ENCODE measurements at regions not wholly inside any gene's neighbourhood (a gene's known extent, or its start where the extent isn't known, plus 50 kb on each side); places are given as distances from the start of the nearest gene placed in this dataset.

DNA sequence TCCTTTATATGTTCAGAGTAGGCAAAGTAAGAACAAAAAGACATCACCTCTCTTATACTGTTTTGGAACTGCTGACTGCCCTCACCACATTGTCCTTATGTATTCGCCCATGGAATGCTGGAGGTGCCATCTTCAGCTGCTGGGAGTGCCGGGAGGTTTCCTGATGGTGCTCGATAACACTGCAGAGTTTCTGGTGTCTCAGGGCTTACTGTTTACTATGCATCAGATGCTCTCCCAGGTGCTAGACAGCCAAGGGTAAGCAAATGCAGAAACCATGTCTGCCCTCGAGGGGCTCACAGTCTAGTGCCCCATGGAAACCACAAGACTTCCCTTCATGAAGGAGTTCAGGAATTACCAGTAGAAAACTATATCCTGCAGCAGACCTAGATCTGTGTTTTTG lies 70.1 kb upstream of the SMIM23 start:
- H3K9me3 ChIP-seq (ENCODE audit: control insufficient read depth, insufficient read depth, low read depth, low read length) = no peaks in the 10 kb centered on the region
- no peak for DNase-seq (ENCODE audit: low read depth, low spot score)
- H3K36me3 ChIP-seq (ENCODE audit: control insufficient read depth, insufficient read depth, low read length) = no peaks in the 10 kb centered on the region
- no peak overlapping the region for H3K27ac ChIP-seq (ENCODE audit: low read length)
- CTCF ChIA-PET = no interaction called here
- H3K27me3 ChIP-seq (ENCODE audit: control insufficient read depth, insufficient read depth, low read length) = peaks cover 10% of the 10 kb centered on the region
- H3K4me3 ChIP-seq (ENCODE audit: low read depth in 2 of 2, low read length in 2 of 2) = no peak overlapping the region
- POLR2A ChIA-PET = no interaction called here
- intact Hi-C loops (cut with micrococcal nuclease; ENCODE audit: unreplicated experiment) = no loop called here
- BruUV-seq (replicated peaks) = no TSS peak
- no peak for ATAC-seq
- in situ Hi-C loops (cut with HindIII; ENCODE audit: low pct_unique_long_range_greater_than_20kb, low sequenced_read_pairs) = no loop called here
- TF ChIP-seq SIN3A (IDR thresholded peaks at IDR 0.05; ENCODE audit: borderline replicate concordance, insufficient read depth, low read depth, low read length) (no peak), TCF7L2 (IDR thresholded peaks at IDR 0.05; ENCODE audit: low read depth, low read length) (no peak), POLR2AphosphoS5 (IDR thresholded peaks at IDR 0.05; ENCODE audit: low read depth, low read length) (no peak)
- TF ChIP-seq, protein P1, sequence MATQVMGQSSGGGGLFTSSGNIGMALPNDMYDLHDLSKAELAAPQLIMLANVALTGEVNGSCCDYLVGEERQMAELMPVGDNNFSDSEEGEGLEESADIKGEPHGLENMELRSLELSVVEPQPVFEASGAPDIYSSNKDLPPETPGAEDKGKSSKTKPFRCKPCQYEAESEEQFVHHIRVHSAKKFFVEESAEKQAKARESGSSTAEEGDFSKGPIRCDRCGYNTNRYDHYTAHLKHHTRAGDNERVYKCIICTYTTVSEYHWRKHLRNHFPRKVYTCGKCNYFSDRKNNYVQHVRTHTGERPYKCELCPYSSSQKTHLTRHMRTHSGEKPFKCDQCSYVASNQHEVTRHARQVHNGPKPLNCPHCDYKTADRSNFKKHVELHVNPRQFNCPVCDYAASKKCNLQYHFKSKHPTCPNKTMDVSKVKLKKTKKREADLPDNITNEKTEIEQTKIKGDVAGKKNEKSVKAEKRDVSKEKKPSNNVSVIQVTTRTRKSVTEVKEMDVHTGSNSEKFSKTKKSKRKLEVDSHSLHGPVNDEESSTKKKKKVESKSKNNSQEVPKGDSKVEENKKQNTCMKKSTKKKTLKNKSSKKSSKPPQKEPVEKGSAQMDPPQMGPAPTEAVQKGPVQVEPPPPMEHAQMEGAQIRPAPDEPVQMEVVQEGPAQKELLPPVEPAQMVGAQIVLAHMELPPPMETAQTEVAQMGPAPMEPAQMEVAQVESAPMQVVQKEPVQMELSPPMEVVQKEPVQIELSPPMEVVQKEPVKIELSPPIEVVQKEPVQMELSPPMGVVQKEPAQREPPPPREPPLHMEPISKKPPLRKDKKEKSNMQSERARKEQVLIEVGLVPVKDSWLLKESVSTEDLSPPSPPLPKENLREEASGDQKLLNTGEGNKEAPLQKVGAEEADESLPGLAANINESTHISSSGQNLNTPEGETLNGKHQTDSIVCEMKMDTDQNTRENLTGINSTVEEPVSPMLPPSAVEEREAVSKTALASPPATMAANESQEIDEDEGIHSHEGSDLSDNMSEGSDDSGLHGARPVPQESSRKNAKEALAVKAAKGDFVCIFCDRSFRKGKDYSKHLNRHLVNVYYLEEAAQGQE (IDR thresholded peaks at IDR 0.05; ENCODE audit: insufficient read depth in 1 of 2, low read depth in 2 of 2, low read length in 1 of 2) = no peak
- TF ChIP-seq, protein P2, sequence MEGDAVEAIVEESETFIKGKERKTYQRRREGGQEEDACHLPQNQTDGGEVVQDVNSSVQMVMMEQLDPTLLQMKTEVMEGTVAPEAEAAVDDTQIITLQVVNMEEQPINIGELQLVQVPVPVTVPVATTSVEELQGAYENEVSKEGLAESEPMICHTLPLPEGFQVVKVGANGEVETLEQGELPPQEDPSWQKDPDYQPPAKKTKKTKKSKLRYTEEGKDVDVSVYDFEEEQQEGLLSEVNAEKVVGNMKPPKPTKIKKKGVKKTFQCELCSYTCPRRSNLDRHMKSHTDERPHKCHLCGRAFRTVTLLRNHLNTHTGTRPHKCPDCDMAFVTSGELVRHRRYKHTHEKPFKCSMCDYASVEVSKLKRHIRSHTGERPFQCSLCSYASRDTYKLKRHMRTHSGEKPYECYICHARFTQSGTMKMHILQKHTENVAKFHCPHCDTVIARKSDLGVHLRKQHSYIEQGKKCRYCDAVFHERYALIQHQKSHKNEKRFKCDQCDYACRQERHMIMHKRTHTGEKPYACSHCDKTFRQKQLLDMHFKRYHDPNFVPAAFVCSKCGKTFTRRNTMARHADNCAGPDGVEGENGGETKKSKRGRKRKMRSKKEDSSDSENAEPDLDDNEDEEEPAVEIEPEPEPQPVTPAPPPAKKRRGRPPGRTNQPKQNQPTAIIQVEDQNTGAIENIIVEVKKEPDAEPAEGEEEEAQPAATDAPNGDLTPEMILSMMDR (IDR thresholded peaks at IDR 0.05) = no peak
- no peaks in the 10 kb centered on the region for H3K4me1 ChIP-seq (ENCODE audit: control insufficient read depth, insufficient read depth, low read length)

DNA sequence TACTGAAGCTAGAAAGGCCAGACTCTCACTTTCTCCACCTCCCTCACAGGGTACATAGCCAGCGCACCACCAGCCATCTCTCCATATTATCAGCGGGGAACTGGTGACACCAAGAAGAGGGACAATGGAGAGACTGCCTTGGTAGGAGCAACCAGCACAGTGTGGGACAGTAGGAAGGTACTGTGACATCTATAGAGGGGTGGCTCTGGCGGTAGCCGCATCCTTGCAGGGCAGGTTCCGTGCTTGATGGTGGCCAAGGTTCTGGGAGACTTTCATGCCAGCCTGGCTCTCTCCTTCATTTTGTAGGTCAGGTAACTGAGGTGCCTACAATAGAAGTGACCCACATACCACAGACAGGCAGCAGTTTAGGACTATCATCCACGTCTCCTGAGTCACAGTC lies 65.5 kb upstream of the SMIM23 start:
- ATAC-seq (no peak), DNase-seq (ENCODE audit: low read depth, low spot score) (no peak)
- Histone ChIP-seq H3K27ac (ENCODE audit: low read length) (no peak overlapping the region), H3K9me3 (ENCODE audit: control insufficient read depth, insufficient read depth, low read depth, low read length) (no peaks in the 10 kb centered on the region), H3K4me3 (ENCODE audit: low read depth in 2 of 2, low read length in 2 of 2) (no peak overlapping the region), H3K27me3 (ENCODE audit: control insufficient read depth, insufficient read depth, low read length) (peaks cover 33% of the 10 kb centered on the region), H3K4me1 (ENCODE audit: control insufficient read depth, insufficient read depth, low read length) (no peaks in the 10 kb centered on the region), H3K36me3 (ENCODE audit: control insufficient read depth, insufficient read depth, low read length) (no peaks in the 10 kb centered on the region)
- intact Hi-C loops (cut with micrococcal nuclease; ENCODE audit: unreplicated experiment) (no loop called here), in situ Hi-C loops (cut with HindIII; ENCODE audit: low pct_unique_long_range_greater_than_20kb, low sequenced_read_pairs) (no loop called here)
- ChIA-PET CTCF (no interaction called here), POLR2A (no interaction called here)
- TF ChIP-seq TCF7L2 (IDR thresholded peaks at IDR 0.05; ENCODE audit: low read depth, low read length) = no peak
- no peak for TF ChIP-seq POLR2AphosphoS5 (IDR thresholded peaks at IDR 0.05; ENCODE audit: low read depth, low read length)
- TF ChIP-seq SIN3A (IDR thresholded peaks at IDR 0.05; ENCODE audit: borderline replicate concordance, insufficient read depth, low read depth, low read length) = no peak
- TF ChIP-seq, protein P2 (IDR thresholded peaks at IDR 0.05) = no peak
- TF ChIP-seq, protein P1 (IDR thresholded peaks at IDR 0.05; ENCODE audit: insufficient read depth in 1 of 2, low read depth in 2 of 2, low read length in 1 of 2) = no peak
- BruUV-seq (replicated peaks) = no TSS peak

Data from Panc1 (cell line).